Breast epithelium (tissue), 4 donors: ENCODE measurements at regions not wholly inside any gene's neighbourhood (a gene's known extent, or its start where the extent isn't known, plus 50 kb on each side); places are given as distances from the start of the nearest gene placed in this dataset.
A peak's percentile ranks its signal among the peaks of the same experiment; 100 is the strongest.

Experiments used
- DNase-seq, 2 donors: peaks; one replicate each; pipeline ENCODE4 v3.0.0-alpha.2; 2019; ENCODE audit warnings: low spot score in 2 of 2
- H3K27ac ChIP-seq, 2 donors: fragments of 200-600 bp; sonication (generic) in 1 of 2; one replicate each; pipeline ENCODE4 v1.5.1; 2016 to 2019; ENCODE audit warnings: mild to moderate bottlenecking in 1 of 2
- H3K27me3 ChIP-seq, 2 donors: fragments of 200-600 bp; sonication (generic) in 1 of 2; one replicate each; pipeline versions ENCODE4 v1.5.1 to v1.6.0; 2017 to 2019; ENCODE audit warnings: control low read depth in 1 of 2, mild to moderate bottlenecking in 1 of 2
- H3K36me3 ChIP-seq: fragments of 200-600 bp; one replicate; pipeline ENCODE4 v1.5.1; 2019
- H3K4me1 ChIP-seq, 2 donors: fragments of 200-600 bp; sonication (generic); one replicate each; pipeline ENCODE4 v1.5.1; 2016 to 2019; ENCODE audit warnings: control low read depth in 1 of 2
- H3K4me3 ChIP-seq, 3 donors: fragments of 200-600 bp; sonication (generic); 1 replicate in 2 of 3; 2 replicates in 1 of 3; pipeline ENCODE4 v1.5.1; 2016 to 2019; ENCODE audit warnings: mild to moderate bottlenecking in 3 of 3, moderate library complexity in 2 of 3
- H3K9me3 ChIP-seq, 2 donors: fragments of 200-600 bp; sonication (generic) in 1 of 2; one replicate each; pipeline ENCODE4 v1.5.1; 2016 to 2019; ENCODE audit warnings: control low read depth in 1 of 2
- POLR2A ChIP-seq: fragments of 450-650 bp; IDR thresholded peaks from one replicate; pipeline ENCODE4 v1.6.1; 2016; ENCODE audit warnings: antibody characterized with exemption, mild to moderate bottlenecking, moderate library complexity
- POLR2AphosphoS5 ChIP-seq, 3 donors: sonication (generic); formaldehyde crosslinking; IDR thresholded peaks; one replicate each; pipeline ENCODE4 v1.6.1; 2017; ENCODE audit warnings: antibody characterized with exemption in 3 of 3
- intact Hi-C: fragments of 100-400 bp; cut with DNase I; formaldehyde crosslinking; loops from one replicate; pipeline ENCODE4 v1.15.1; 2023; ENCODE audit warnings: low total_unique reads
- TF ChIP-seq, protein P1 (sequence below), 3 donors: fragments of 450-650 bp; IDR thresholded peaks; one replicate each; pipeline ENCODE4 v1.5.1; 2016 to 2017; ENCODE audit warnings: antibody characterized with exemption in 3 of 3, mild to moderate bottlenecking in 3 of 3, moderate library complexity in 3 of 3

DNA sequence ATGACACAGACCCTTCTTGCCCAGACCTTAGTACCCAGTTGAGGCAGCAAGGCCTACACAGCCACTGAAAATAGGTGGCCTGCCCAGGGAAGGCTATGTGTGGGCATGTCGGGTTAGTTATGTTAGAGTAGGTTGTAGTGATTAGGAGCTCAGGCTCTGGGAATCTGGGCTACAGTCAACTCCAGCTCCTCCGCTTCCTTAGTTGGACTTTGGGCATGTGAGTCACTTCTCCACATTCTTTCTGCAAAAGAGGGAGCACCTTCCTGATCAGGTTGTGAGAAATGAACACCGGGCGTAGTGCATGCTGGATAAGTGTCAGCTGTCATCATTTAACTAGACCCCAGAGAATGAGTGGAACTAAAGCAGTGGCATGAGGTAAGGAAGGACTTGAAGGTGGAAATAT is 64.8 kb downstream of the ARHGAP35 start:
- Histone ChIP-seq H3K36me3 (no peaks in the 10 kb centered on the region), H3K4me1 (peaks cover 4 to 29% of the 10 kb centered on the region in 2 donors), H3K4me3 (no peak overlapping the region), H3K27me3 (no peaks in the 10 kb centered on the region), H3K27ac (peak overlapping the region; percentile 76 to 86), H3K9me3 (no peaks in the 10 kb centered on the region)
- peak in 1 of 2 donors; percentile 46 for DNase-seq
- intact Hi-C loops: no loop called here
- TF ChIP-seq, protein P1, sequence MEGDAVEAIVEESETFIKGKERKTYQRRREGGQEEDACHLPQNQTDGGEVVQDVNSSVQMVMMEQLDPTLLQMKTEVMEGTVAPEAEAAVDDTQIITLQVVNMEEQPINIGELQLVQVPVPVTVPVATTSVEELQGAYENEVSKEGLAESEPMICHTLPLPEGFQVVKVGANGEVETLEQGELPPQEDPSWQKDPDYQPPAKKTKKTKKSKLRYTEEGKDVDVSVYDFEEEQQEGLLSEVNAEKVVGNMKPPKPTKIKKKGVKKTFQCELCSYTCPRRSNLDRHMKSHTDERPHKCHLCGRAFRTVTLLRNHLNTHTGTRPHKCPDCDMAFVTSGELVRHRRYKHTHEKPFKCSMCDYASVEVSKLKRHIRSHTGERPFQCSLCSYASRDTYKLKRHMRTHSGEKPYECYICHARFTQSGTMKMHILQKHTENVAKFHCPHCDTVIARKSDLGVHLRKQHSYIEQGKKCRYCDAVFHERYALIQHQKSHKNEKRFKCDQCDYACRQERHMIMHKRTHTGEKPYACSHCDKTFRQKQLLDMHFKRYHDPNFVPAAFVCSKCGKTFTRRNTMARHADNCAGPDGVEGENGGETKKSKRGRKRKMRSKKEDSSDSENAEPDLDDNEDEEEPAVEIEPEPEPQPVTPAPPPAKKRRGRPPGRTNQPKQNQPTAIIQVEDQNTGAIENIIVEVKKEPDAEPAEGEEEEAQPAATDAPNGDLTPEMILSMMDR (IDR thresholded peaks at IDR 0.05): no peak
- TF ChIP-seq POLR2AphosphoS5 (IDR thresholded peaks at IDR 0.05) (no peak), POLR2A (no peak)

DNA sequence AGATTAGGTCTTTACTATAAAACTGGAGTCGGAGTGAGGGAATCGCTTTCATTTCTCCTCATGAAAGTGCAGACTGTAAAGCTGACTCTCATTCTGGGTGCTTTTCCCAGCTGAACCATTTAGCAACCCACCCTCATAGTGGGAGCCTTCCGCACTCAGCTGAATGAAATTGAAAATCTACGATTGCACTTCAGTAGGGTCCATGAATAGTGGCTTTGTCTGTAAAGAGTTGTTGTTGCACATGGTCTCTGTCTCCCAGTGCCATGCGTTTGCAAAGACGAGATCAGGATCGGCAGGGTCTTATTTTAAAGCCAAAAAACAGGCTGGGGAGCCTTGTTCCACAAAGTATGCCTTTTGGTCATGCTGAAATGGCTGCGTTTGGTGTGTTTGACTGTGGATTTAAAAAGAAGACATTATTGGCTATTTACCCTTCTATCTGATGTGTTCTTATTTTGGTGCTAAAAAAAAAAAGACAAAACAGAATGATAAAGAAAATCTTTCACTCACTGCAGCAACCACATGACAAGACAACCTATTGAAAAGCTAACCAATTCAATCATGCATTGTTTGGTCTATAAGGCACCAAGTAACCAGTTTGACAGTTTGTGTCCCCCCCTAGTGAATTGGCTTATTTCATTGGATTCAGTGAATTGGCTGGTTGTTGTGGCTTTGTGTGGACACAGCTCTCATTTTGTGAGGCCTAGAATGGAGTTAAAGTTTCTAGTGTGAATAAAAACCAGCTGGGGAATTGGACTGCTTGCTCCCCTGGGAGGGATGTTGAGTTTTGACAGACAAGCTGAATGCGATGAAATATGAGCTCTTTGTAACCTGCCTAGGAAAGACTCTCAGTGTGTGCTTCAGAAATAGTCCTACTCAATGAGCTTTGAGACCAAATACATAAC is 65.6 kb downstream of the ARHGAP35 start:
- peak overlapping the region; percentile 76 to 86 for H3K27ac ChIP-seq
- no peak for DNase-seq
- H3K27me3 ChIP-seq: no peaks in the 10 kb centered on the region
- H3K9me3 ChIP-seq: no peaks in the 10 kb centered on the region
- no peak for TF ChIP-seq POLR2AphosphoS5 (IDR thresholded peaks at IDR 0.05)
- no peak for TF ChIP-seq POLR2A
- TF ChIP-seq, protein P1 (IDR thresholded peaks at IDR 0.05): no peak
- H3K36me3 ChIP-seq: no peaks in the 10 kb centered on the region
- no peak overlapping the region for H3K4me3 ChIP-seq
- peaks cover 4 to 29% of the 10 kb centered on the region in 2 donors for H3K4me1 ChIP-seq
- intact Hi-C loops: no loop called here

DNA sequence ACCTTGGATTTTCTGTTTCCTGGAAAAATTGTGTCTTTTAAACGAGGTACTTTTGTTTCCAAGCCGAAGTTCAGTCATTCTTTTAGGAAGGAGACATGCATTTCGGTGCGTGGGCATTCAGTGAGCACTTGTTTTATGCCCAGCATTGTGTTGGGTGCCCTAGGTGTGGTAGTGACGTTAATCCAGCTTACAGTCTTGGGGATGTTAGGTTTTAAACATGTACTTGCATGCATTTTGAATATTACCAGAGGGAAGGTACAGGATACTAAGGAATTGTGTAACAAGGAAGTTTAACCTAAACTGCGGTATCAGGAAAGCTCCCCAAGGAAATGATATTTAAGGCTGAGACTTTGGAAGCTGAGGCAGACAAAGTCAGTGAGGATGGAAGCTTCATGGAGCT is 66.3 kb downstream of the ARHGAP35 start:
- Histone ChIP-seq H3K4me3 (no peak overlapping the region), H3K9me3 (no peaks in the 10 kb centered on the region), H3K4me1 (peaks cover 4 to 29% of the 10 kb centered on the region in 2 donors), H3K27me3 (no peaks in the 10 kb centered on the region), H3K36me3 (no peaks in the 10 kb centered on the region), H3K27ac (peak overlapping the region; percentile 76 to 86)
- intact Hi-C loops: no loop called here
- TF ChIP-seq, protein P1 (IDR thresholded peaks at IDR 0.05): no peak
- TF ChIP-seq POLR2A (no peak), POLR2AphosphoS5 (IDR thresholded peaks at IDR 0.05) (no peak)
- DNase-seq: no peak

DNA sequence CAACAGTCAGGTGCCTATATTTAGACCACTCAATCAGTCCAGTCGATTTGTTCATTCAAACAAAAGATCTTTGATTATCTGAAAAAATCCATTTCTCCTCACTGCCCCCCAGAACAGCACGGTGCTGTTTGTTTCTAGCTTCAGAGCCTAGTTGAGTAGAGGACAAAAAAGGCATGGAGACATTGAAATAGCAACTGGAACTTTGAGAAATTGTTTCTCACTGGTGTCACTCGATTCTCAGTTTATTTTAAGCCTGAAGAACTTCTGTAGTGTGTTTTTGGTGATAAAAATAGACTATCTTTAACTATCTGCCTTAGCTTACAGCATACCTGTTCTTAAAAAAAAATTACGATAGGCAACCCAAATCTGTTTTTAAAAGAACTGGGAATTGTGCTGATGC is 67.1 kb downstream of the ARHGAP35 start:
- no peaks in the 10 kb centered on the region for H3K9me3 ChIP-seq
- no peaks in the 10 kb centered on the region for H3K36me3 ChIP-seq
- DNase-seq: no peak
- no peaks in the 10 kb centered on the region for H3K27me3 ChIP-seq
- peaks cover 4 to 29% of the 10 kb centered on the region in 2 donors for H3K4me1 ChIP-seq
- intact Hi-C loops: no loop called here
- peak overlapping the region; percentile 76 to 86 for H3K27ac ChIP-seq
- no peak overlapping the region for H3K4me3 ChIP-seq
- TF ChIP-seq POLR2AphosphoS5 (IDR thresholded peaks at IDR 0.05) (no peak), POLR2A (no peak)
- TF ChIP-seq, protein P1 (IDR thresholded peaks at IDR 0.05): no peak

DNA sequence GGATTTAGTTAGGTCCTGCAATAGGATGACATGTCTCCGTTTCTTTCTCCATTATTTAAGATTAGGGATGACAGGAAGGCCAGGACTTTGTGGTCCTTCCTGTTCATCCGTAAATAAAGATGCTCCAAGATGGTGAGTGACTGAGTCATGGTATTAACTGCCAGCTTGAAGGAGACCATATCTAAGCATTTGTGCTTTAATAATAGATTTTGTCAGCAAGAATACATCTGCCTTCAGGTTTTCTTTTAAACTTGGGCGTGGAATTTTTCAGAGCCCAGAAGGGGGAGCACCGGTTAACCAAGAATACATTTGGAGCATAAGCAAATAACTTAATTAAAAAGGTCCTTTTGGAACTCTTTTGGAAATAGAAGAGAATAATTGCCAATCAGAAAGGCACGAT is 68.2 kb downstream of the ARHGAP35 start:
- H3K27ac ChIP-seq: no peak overlapping the region
- H3K9me3 ChIP-seq: no peaks in the 10 kb centered on the region
- no peaks in the 10 kb centered on the region for H3K27me3 ChIP-seq
- DNase-seq: no peak
- peaks cover 4 to 27% of the 10 kb centered on the region in 2 donors for H3K4me1 ChIP-seq
- intact Hi-C loops: no loop called here
- H3K4me3 ChIP-seq: no peak overlapping the region
- TF ChIP-seq, protein P1 (IDR thresholded peaks at IDR 0.05): no peak
- TF ChIP-seq POLR2AphosphoS5 (IDR thresholded peaks at IDR 0.05): no peak
- no peak for TF ChIP-seq POLR2A
- no peaks in the 10 kb centered on the region for H3K36me3 ChIP-seq
